Liver (tissue), 3 donors: ENCODE measurements at regions not wholly inside any gene's neighbourhood (a gene's known extent, or its start where the extent isn't known, plus 50 kb on each side); places are given as distances from the start of the nearest gene placed in this dataset.

Source experiments
- GABPA ChIP-seq, 2 donors: IDR thresholded peaks in 1 of 2; conservative IDR thresholded peaks in 1 of 2; 2 replicates each; pipeline ENCODE4 v1.6.1; 2016; ENCODE audit warnings: antibody characterized with exemption in 2 of 2, mild to moderate bottlenecking in 1 of 2, moderate library complexity in 1 of 2
- JUND ChIP-seq, 2 donors: IDR thresholded peaks; 2 replicates each; pipeline ENCODE4 v1.6.1; 2016; ENCODE audit warnings: antibody characterized with exemption in 2 of 2
- REST ChIP-seq: IDR thresholded peaks from 2 replicates; pipeline ENCODE4 v1.6.1; 2016; ENCODE audit warnings: antibody characterized with exemption, mild to moderate bottlenecking
- TF ChIP-seq, protein P1 (sequence below): fragments of 150-350 bp; IDR thresholded peaks from 2 replicates; pipeline ENCODE4 v1.5.1; 2017; ENCODE audit warnings: improper control_type of control experiment, low read depth, low read length; ENCODE audit not compliant: missing input control
- donor health status: healthy.
- donor health status: healthy.

DNA sequence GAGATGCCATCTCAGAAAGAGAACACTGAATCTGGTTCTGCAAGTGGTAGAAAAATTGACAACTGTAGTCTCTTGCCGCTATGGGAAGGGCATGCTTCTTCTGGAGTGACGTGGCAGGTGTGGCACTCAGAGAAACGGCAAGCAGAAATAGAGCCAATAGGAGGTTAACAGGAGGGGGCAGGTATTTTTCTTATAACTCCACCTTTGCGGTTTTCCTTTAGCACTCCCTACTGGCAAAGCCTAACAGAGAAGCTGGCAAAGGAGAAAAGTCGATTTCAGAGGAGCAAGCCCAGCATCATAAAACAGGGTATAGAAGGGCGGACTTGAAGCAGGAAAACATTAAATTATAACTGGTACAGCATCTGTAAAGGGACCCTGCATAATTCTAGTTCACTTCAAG, 1382.2 kb downstream of the PCDH18 start:
- no peak for TF ChIP-seq REST
- TF ChIP-seq JUND (IDR thresholded peaks at IDR 0.05), result no peak
- TF ChIP-seq, protein P1, sequence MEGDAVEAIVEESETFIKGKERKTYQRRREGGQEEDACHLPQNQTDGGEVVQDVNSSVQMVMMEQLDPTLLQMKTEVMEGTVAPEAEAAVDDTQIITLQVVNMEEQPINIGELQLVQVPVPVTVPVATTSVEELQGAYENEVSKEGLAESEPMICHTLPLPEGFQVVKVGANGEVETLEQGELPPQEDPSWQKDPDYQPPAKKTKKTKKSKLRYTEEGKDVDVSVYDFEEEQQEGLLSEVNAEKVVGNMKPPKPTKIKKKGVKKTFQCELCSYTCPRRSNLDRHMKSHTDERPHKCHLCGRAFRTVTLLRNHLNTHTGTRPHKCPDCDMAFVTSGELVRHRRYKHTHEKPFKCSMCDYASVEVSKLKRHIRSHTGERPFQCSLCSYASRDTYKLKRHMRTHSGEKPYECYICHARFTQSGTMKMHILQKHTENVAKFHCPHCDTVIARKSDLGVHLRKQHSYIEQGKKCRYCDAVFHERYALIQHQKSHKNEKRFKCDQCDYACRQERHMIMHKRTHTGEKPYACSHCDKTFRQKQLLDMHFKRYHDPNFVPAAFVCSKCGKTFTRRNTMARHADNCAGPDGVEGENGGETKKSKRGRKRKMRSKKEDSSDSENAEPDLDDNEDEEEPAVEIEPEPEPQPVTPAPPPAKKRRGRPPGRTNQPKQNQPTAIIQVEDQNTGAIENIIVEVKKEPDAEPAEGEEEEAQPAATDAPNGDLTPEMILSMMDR, result no peak
- no peak for TF ChIP-seq GABPA (IDR thresholded peaks at IDR 0.05 in 1 of 2, conservative IDR thresholded peaks at IDR 0.05 in 1 of 2)
